ENCODE measurements at regions not wholly inside any gene's neighbourhood (a gene's known extent, or its start where the extent isn't known, plus 50 kb on each side); places are given as distances from the start of the nearest gene placed in this dataset.
"Not testable (repeated sequence)": the region's sequence is repeated elsewhere in the genome, so short reads cannot be mapped to it uniquely, and the experiment has no call there.

DNA sequence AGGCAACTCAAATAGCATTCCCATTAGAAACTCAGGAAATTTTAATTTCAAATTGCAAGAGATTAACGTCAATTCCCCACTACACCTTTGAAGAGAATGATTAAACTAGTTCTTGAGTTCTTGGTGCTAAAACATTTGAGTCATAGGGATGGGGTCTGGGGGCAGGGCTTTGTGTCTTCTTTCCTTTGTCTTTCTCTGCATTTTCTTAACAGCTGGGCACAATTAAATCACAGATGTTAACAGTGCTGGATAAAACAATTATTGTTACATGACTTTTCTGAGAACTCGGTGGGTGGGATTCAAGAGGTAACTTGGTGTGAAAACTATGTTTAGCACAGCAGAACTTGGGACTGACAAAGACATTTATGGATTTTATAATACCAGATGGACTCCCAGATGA is 351.9 kb upstream of the TNC start:
- no peak for DNase-seq

DNA sequence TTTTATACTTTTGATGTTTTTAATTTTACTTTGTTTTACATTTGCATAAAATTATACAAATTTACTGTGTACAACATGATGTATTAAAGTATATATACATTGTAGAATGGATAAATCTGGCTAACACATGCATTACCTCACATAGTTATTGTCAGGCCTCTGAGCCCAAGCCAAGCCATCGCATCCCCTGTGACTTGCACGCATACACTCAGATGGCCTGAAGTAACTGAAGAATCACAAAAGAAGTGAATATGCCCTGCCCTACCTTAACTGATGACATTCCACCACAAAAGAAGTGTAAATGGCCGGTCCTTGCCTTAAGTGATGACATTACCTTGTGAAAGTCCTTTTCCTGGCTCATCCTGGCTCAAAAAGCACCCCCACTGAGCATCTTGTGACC is 355.1 kb upstream of the TNC start:
- not testable (repeated sequence) for DNase-seq

DNA sequence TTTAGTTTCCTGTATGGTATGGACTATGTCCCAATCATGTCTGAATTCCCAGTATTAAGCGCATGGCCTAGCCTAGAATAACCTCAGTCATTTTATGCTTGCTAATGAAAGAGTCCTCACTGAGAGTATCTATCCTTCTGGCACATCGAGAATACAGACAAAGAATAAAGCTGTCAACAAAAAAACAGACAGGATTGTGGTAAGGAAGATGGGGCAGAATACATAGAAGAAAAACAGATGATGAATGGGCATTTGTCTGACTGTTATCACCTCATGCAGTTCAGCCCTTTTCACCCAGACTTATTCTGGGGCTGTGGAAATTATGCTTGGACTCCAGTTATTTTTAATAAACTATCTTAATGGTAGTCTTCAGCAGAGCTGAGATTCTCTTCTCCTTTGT is 363.8 kb upstream of the TNC start:
- DNase-seq: no peak

DNA sequence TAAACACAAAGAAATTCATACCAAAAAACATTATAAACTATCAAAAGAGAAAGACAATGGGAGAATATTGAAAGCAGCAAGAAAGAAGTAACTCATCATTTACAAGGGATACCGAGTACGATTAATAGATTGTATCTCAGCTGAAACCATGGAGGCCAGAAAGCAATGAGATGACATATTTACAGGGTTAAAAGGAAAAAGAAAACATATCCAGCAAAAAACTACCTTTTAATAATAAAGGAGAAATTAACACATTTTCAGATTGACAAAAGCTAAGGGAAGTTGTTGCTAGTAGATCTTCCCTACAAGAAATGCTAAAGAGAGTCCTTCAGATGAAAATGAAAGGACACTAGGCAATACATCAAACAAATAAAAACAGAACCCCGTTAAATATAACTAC is 364.8 kb upstream of the TNC start:
- no peak for DNase-seq

DNA sequence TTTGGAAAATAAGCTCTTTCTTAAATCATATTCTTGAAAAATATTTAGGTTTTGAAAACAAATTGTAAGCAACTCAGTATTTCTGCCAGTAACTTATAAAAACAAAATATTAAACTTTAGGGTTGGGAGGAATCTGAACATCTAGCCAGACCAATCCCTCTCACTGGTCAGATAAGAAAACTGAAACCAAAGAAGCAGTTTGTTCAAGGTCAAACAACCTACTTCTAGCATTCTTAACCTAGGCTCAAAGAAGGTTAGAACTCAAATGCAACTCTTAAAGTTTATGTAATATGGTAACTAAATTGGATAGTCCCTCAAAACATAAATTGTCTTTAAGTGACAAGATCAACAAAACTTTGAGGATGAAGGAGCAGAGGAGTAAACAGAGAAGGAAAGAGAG is 374.9 kb upstream of the TNC start:
- DNase-seq: no peak

DNA sequence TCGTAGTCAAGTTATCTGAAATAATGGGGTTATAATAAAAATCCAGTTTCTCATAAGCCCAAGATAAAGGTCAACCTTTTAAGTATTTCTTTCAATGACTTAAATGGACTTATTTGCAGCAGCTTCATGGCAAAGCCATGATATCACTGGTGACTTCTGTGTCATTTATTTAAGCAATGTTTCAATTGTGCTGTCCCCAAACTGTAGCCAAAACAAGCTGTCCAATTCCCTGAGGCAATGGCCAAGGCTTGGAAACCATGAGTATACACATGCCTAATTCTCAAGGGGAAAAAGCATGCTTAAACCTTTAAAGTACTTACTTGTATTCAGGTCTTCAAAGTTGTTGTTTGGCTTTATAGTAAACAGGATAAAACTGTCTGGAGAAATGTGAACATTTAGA is 376.4 kb upstream of the TNC start:
- DNase-seq: no peak

DNA sequence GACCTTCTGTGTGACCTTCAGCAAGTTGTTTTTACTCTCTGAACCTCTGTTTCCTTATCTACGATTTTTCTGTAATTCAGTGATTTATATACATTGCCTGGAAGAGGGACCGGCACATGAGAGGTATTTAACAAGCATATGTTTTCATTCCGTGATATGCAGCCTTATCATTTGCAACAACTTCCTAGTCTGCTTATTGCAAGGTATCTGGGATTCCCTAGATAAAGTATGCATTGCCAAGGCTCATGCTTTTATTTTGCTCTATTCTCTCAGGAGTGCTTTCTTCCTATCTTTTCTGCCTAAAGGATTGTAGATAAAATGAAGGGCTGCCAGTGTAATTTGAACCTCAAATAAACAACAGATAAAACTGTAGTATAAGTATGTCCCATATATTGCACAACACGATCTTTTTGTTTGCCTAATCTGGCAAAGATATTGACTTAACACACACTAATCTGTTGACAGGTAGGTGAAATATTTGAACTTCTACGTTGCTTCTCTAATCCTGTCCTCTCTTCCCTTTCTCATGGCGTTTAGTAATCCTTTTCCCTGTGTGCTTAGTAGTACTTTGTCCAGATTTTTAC is 377.2 kb upstream of the TNC start:
- no peak for DNase-seq

DNA sequence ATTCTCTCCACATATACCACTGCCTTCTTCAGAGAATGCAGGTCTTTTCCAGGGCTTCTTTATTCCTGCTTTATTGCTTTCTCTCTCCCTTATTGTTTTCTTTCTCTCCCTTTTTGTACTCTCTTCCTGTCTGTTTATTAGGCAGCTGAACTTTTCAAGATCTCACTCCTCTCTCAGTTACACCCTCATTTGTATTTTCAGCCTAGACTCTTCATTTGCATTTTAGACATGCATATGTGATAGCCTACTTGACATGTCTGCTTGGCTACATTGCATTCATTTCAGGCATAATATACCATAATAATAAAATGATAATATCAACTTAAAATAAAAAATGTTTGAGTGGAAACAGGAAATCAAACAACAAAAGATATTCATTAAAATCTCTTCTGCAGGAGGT is 377.9 kb upstream of the TNC start:
- no peak for DNase-seq

DNA sequence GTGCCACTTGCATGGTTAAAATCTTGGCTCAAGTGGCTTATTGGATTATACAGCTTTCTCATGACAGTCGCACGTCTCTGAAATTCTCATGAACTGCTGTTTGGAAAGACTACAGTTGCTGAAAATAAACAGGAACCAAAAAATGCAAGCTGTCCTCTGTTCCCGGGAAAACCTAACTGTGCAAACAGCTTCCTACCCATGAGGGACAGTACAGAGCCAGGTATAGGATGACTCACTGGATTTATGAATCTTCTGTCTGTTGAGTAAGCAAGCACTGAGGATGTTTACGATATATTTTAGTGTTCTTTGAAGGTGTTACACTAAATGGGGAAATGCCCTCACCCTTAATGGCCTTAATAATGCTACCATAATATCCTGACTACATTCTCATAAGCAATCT is 380.3 kb upstream of the TNC start:
- DNase-seq: no peak

DNA sequence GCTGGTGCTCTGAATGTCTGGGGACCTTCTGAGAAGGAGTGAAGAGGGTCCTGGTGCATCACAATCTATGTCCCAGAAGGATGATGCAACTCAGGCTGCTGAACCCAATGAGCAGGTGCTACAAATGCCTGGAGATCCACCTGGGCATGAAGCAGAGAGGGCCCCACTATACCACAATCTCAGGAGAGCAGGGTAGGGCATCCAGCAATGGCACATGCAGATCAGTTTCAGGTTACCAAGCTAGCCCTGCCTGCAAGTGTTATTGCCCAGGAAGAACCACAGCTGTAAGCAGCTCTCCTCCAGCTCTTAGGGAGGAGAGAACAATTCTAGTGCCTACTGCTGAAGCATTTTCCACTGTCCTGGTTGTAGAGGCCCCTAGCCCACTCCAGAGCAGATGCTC is 389.2 kb upstream of the TNC start:
- DNase-seq: no peak

DNA sequence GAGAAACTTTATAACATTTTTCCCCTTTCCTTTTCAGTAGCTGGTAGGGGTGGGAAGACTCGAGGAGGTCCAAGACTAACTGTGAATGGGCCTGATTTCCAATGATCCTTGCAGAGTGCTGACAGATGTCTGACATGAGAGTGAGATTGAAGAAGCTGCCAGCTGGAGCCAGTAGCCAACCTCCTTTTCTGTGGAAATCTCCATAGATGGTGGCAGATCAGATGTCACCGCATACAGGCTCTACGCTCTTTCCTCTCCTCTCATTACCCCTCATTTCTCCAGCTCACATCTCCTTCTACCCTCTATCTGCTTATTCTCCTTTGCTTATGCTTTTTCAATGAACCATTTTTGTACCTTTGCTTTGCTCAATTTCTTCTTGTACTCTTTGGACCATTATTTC is 395.2 kb upstream of the TNC start:
- DNase-seq: no peak

DNA sequence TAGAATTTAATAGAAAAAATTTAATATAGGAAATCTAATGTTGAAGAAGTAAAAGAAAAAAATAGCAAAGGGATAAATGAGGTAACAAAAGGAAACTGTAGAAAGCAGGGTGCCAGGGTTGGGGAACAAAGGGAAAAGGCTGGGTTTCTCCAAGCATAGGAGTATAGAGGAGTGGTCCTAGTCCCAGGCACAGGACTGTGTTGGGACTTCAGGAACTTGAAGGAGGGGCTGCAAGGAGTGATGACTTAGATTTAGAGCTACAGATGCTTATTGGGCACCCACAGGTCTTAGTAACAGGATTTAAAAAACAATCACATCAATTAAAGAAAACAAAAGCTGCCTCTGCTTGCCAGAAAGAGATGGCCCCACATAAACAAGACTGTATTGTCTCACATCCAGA is 396.5 kb upstream of the TNC start:
- DNase-seq: no peak

DNA sequence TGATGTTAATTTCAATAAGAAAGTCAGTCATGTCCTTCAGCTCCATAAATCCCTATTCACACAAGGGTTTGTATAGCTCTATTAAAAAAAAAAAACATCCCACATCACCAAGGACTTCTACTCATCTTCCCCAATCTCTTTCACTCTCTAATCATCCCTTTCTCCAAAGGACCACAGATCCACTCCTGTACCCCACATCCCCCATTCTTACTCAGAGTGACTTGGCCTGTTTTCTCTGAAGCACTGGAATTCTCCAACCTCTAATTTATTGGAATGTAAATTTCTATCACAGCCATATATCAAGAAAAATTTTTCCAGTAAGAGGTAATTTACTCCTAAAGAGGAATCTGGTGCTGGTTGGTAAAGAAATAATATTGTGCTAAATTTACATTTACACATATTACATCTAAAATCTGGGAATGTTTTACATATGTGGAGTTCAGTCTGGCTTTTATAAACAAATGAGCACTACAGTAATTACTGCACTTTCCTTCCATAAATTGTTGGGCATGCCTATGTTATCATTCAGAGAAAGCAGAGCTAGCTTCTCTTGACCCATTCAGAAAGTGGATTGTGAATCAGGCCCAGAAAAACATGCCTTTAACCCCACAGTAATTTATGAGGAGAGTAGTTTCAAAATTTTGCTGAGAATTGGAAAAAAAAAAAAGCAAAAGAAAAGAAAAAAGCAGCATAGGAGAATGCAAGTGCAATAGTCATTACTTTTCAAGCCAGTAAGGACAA is 399.5 kb upstream of the TNC start:
- DNase-seq: no peak

DNA sequence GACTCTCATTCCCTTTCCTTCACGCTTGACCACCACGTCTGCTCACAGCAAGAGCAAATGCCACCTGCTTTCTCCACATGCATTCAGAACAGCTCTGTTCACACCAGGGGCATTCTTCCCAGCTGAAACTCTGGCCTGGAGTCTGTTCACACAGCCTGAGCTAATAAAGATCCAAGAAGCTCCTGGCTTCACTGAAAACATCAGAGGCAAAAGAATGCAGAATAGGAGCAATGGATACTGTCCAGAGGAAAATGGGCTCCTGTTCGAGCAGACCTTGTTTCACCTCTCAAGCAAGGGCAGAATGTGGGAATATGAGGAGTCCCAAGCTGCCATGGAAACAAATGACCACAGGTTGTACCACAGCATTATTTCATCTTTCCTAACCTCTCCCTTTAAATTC is 402.7 kb upstream of the TNC start:
- DNase-seq: peak in 6 of 14 donors; percentile 0 to 13 (median 4)

DNA sequence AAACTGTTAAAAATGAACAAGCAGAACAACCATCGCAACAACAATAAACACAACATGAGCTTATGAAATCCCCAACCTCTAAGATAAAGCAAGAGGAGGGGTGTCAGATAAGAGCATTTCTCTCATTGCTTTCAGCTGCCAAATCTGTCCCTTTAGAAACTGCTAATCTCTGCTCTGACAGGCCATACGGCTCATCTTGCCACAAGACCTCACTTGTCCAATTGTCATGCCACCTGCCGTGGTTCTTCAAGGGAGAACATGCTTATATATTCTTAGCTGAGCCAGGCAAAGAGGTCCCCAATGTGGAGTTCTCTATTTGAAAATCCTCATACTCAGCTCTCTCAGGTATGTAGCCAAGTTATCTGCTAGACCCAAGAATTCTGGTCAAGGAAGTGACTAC is 405.0 kb upstream of the TNC start:
- no peak for DNase-seq

DNA sequence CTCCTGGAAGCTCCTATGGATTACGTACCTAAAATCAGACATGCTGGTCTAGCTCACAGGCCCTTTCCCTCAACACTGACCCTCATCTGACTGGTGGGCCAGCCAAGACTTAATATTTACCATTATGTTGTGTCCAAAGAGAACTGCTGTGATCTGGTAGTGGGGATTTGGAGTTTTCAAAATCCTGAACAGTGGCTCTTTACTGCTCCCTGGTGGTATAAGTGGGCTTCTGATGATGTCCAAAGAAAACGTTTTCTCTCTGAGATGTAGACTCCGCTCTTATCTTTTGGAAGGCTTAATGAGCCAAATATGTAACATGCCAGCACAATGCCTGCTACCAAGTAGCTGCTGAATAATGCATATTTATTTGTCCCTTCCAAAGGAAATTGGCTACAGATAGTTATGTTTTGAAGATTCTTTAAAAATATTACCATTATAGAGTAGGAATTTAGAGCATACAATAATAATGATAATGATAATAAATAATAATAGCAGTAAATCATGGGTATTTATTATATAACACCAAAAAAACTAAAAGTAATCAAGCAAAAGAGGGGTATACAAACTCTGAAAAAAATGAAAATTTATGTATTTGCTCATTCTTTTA is 406.6 kb upstream of the TNC start:
- DNase-seq: peak in 5 of 14 donors; percentile 1 to 18 (median 10)

DNA sequence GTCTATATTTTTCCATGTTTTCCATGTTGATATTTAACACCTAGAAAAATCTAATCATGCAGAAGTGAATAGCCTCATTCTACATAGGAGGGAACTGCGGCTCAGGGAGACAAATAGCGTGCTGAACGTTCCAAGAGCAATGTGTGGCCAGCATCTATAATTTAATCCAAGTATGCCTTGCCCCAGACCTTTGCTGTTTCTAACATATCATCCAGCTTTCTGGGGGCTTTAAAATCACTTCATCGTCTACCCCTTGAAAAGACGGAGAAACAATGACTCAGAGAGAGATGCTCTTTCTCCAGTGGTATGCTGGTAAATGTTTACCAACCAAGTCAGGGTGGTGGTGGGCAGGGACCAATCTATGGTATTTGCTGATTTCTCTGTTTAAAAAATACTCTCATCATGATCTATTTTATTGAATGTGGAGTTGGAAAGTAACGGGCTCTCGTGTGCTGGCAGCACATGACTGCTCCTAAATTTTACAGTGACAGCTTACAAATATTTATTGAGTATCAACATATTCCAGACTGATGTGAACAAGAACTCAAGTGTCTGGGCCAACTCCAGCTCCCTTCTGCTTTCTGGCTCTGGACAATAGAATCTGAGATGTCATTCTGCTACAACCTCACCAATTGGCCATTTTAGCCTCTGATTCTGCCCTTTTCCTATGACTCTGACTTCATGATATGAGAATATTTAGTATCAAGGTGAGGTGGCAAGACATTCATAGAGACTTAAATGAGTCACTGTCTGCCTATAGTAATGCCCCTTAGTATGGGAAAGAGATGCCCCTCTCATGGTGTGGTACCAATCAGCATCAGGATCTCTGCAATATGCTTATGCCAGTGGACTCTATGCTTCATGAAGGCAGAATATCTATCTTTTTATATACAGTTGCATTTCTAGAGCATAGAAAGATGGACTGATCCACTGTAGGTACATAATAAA is 407.4 kb upstream of the TNC start:
- DNase-seq: no peak

DNA sequence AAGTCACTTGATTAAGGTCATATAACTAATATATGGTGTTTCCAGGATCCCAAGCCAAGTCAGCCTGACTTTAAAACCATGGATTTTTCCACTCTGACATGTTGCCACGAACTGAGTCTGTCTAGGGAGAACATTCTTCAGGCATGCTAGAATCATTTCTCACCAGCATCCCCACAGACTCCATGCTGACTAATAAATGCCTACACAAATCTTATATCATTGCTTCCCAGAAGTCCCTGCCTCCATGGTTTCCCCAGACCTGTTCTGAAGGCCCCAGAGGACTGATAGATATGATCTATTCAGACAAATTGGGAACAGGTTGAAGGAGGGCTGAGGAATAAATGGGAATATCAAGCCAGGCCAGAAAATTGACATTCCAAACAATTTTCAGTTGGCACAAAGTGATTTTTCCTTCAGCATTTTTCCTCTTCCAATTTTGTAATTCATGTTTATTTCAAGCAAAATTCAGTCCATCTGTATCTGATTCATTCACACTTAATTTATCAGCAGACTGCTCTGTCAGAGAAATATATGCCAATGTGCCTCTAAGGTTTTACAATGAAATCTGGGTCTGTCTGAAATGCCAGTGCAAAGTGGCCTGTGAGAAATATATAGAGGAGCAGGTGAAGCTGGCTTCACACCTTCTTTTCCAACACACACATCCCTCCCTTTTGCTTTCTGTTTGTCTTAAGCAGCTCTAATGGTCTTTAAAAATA is 413.6 kb upstream of the TNC start:
- no peak for DNase-seq

DNA sequence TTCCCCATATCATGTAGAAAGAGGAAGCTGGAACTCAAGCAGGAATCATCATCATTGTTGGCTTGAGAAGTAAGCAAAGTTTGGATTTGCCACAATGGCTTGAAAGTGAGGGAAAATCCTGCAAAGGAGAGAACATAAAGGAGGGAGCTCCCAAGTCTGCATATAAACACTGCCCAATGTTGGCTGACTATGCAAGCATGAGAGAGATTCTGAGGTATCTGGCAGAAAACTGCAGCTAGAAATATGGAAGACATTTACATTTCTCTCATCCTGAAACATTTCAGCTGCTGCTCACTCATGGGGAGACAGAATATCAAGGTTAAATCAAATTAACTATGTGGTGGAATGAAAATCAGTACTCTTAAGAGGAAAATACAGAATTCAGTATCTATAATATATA is 415.6 kb upstream of the TNC start:
- DNase-seq: no peak

DNA sequence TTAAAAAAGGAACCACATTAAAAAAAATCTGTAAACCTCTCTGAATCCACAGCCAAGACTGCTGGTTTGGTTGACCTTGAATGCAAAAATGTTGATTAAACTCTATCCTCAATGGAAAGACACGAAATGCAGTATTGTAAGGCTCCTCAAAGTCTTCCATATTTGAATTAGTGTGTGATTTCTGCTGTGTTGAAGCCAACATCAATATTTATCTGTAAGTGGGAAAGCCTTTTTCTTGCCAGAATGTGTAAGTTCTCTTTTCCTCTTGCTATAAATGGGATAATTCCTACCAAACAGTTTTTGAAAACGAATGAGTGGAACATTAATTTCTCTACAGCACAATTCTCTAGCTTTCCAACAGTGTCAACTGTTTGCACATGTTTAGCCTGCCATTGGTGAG is 422.1 kb upstream of the TNC start:
- DNase-seq: no peak

DNA sequence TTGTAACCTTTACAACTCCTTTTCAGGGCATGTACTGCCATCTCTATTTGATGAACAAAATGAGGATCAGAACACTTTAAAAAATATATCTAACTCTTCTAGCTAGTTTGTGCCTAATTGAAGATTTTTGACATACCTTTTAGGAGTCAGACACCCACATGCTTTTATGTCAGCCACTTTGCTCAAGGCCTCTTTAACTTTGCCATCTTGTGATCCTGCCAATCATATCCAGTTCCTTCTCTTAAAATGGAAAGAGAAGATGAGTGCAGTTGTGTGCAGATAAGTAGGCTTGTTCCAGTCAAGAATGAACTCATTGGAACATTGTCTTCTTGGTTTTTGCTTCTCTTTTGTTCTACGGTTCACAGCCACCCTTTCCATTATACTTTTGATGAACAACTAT is 425.6 kb upstream of the TNC start:
- no peak for DNase-seq

DNA sequence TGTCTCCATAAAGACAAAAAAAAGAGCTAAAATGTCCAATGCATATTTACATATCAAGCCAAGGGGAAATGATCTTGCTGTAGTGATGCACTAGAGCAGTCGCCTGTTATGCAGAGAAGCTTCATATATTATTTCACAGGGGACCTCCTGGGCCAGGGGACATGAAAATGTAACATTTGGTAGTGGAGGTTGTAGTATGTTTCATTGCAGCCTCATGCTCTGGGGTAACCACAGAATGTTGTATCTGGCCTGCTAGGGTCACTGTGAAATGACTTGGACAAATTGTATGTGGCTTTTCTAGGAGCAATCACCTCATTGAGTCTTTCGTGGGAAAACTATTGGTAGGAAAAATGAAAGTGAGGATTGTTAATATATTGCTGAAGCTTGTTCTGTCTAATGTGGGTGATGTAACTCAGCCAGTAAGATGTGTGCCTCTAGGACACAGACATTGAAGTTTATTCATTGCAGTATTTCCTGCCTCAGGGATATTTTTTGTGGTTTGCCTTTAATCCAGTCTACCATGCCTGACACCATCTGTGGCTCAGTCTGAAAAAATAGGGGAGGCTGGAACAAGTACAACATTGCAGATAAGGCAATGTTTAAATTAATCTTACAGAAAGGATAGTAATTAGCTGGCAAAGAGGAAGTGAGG is 430.8 kb upstream of the TNC start:
- DNase-seq: no peak
